CD4-positive, alpha-beta memory T cell (primary cell): ENCODE measurements at regions not wholly inside any gene's neighbourhood (a gene's known extent, or its start where the extent isn't known, plus 50 kb on each side); places are given as distances from the start of the nearest gene placed in this dataset.

ENCODE experiments used
- CTCF ChIA-PET: fragments of 350-600 bp; sonication (Branson Sonifier 250); formaldehyde crosslinking; loops from one replicate; lab custom pipeline; 2021; ENCODE audit warnings: inconsistent platforms; ENCODE audit not compliant: partially characterized antibody; lab: Charles Lee
- POLR2A ChIA-PET: fragments of 350-600 bp; sonication (Branson Sonifier 250); formaldehyde crosslinking; loops from one replicate; lab custom pipeline; 2021; ENCODE audit not compliant: partially characterized antibody; lab: Charles Lee
- DNase-seq, 5 donors: peaks; one replicate each; pipeline versions ENCODE4 v3.0.0 to v3.0.0-alpha.2; 2020 to 2022; ENCODE audit warnings: mixed read lengths in 1 of 5
- H3K27ac ChIP-seq: one replicate; pipeline ENCODE4 v1.7.0; 2013; ENCODE audit warnings: low read depth, low read length
- H3K27me3 ChIP-seq: 2 replicates; pipeline ENCODE4 v1.7.0; 2013; ENCODE audit warnings: mild to moderate bottlenecking, low read length, moderate library complexity; ENCODE audit not compliant: insufficient read depth
- H3K36me3 ChIP-seq: 2 replicates; pipeline ENCODE4 v1.7.0; 2013; ENCODE audit warnings: mild to moderate bottlenecking, low read length, moderate library complexity; ENCODE audit not compliant: insufficient read depth
- H3K4me1 ChIP-seq: 2 replicates; pipeline ENCODE4 v1.7.0; 2013; ENCODE audit warnings: mild to moderate bottlenecking, low read length, moderate library complexity; ENCODE audit not compliant: insufficient read depth
- H3K4me3 ChIP-seq, 2 donors: one replicate each; pipeline ENCODE4 v1.7.0; 2013; ENCODE audit warnings: low read length in 2 of 2, mild to moderate bottlenecking in 1 of 2
- H3K9me3 ChIP-seq, 2 donors: one replicate each; pipeline ENCODE4 v1.7.0; 2013; ENCODE audit warnings: low read length in 2 of 2, control low read depth in 1 of 2; ENCODE audit not compliant: control insufficient read depth in 1 of 2
- H3K27ac Mint-ChIP-seq, 7 donors: one replicate each; pipeline ENCODE4 v1.8.0; 2020 to 2021; ENCODE audit warnings: mixed read lengths in 7 of 7, mild to moderate bottlenecking in 6 of 7, inconsistent platforms in 3 of 7, moderate library complexity in 3 of 7
- H3K27me3 Mint-ChIP-seq, 2 donors: one replicate each; pipeline ENCODE4 v1.8.0; 2020 to 2021; ENCODE audit warnings: mixed read lengths in 2 of 2
- H3K36me3 Mint-ChIP-seq, 2 donors: one replicate each; pipeline ENCODE4 v1.8.0; 2020 to 2021; ENCODE audit warnings: mixed read lengths in 2 of 2, inconsistent platforms in 1 of 2, mild to moderate bottlenecking in 1 of 2
- H3K4me1 Mint-ChIP-seq, 4 donors: one replicate each; pipeline ENCODE4 v1.8.0; 2020 to 2021; ENCODE audit warnings: mixed read lengths in 4 of 4, mild to moderate bottlenecking in 1 of 4
- H3K4me3 Mint-ChIP-seq, 8 donors: one replicate each; pipeline ENCODE4 v1.8.0; 2020 to 2021; ENCODE audit warnings: mixed read lengths in 8 of 8, mild to moderate bottlenecking in 7 of 8, moderate library complexity in 6 of 8, inconsistent platforms in 3 of 8
- H3K9me3 Mint-ChIP-seq, 8 donors: one replicate each; pipeline ENCODE4 v1.8.0; 2020 to 2021; ENCODE audit warnings: mixed read lengths in 8 of 8, mild to moderate bottlenecking in 5 of 8, inconsistent platforms in 3 of 8, moderate library complexity in 1 of 8
- intact Hi-C: fragments of 100-400 bp; cut with micrococcal nuclease; formaldehyde crosslinking; loops from one replicate; pipeline ENCODE4 v1.15.1; 2023

- ChIA-PET POLR2A (no interaction called here), CTCF (no interaction called here)
- Mint-ChIP-seq H3K27me3 (no peaks in the 10 kb centered on the region), H3K27ac (no peak overlapping the region), H3K4me3 (no peak overlapping the region), H3K4me1 (no peaks in the 10 kb centered on the region), H3K36me3 (no peaks in the 10 kb centered on the region), H3K9me3 (peaks cover 0 to 2% (median 0%) of the 10 kb centered on the region in 8 donors)
- Histone ChIP-seq H3K4me1 (no peaks in the 10 kb centered on the region), H3K27ac (no peak overlapping the region), H3K27me3 (no peaks in the 10 kb centered on the region), H3K4me3 (no peak overlapping the region), H3K9me3 (no peaks in the 10 kb centered on the region), H3K36me3 (no peaks in the 10 kb centered on the region)
- DNase-seq = no peak
- intact Hi-C loops = no loop called here
These were observed 1011.8 kb upstream of the ARRDC3 start for GRCh38 chr5:92394936-92395335.

GRCh38 chr5:92390657-92391056 lies 1007.5 kb upstream of the ARRDC3 start:
- no peak overlapping the region for H3K4me3 Mint-ChIP-seq
- intact Hi-C loops = no loop called here
- Histone ChIP-seq H3K4me1 (no peaks in the 10 kb centered on the region), H3K9me3 (no peaks in the 10 kb centered on the region), H3K27ac (no peak overlapping the region), H3K27me3 (no peaks in the 10 kb centered on the region), H3K4me3 (no peak overlapping the region), H3K36me3 (no peaks in the 10 kb centered on the region)
- H3K27ac Mint-ChIP-seq = no peak overlapping the region
- CTCF ChIA-PET = no interaction called here
- H3K36me3 Mint-ChIP-seq = no peaks in the 10 kb centered on the region
- H3K9me3 Mint-ChIP-seq = peaks cover 0 to 5% (median 0%) of the 10 kb centered on the region in 8 donors
- H3K4me1 Mint-ChIP-seq = no peaks in the 10 kb centered on the region
- POLR2A ChIA-PET = no interaction called here
- H3K27me3 Mint-ChIP-seq = no peaks in the 10 kb centered on the region
- DNase-seq = no peak

- H3K27me3 Mint-ChIP-seq = no peaks in the 10 kb centered on the region
- intact Hi-C loops = no loop called here
- no peaks in the 10 kb centered on the region for H3K36me3 Mint-ChIP-seq
These were observed 997.1 kb upstream of the ARRDC3 start for GRCh38 chr5:92380069-92380770.

GRCh38 chr5:92378966-92379611 lies 996.0 kb upstream of the ARRDC3 start:
- no peaks in the 10 kb centered on the region for H3K9me3 ChIP-seq
- Mint-ChIP-seq H3K9me3 (peaks cover 0 to 2% (median 0%) of the 10 kb centered on the region in 8 donors), H3K27ac (no peak overlapping the region), H3K36me3 (no peaks in the 10 kb centered on the region), H3K4me1 (no peaks in the 10 kb centered on the region), H3K27me3 (no peaks in the 10 kb centered on the region), H3K4me3 (no peak overlapping the region)
- no peak for DNase-seq
- POLR2A ChIA-PET = no interaction called here
- no peak overlapping the region for H3K4me3 ChIP-seq
- intact Hi-C loops = no loop called here
- H3K27me3 ChIP-seq = no peaks in the 10 kb centered on the region
- CTCF ChIA-PET = no interaction called here
- H3K27ac ChIP-seq = no peak overlapping the region
- no peaks in the 10 kb centered on the region for H3K4me1 ChIP-seq
- H3K36me3 ChIP-seq = no peaks in the 10 kb centered on the region

More at GRCh38 chr5:92380069-92380770, 997.1 kb upstream of the ARRDC3 start:
- Mint-ChIP-seq H3K4me1 (no peaks in the 10 kb centered on the region), H3K4me3 (no peak overlapping the region), H3K27ac (no peak overlapping the region), H3K9me3 (peaks cover 0 to 2% (median 0%) of the 10 kb centered on the region in 8 donors)
- Histone ChIP-seq H3K9me3 (no peaks in the 10 kb centered on the region), H3K4me3 (no peak overlapping the region), H3K4me1 (no peaks in the 10 kb centered on the region), H3K36me3 (no peaks in the 10 kb centered on the region), H3K27me3 (no peaks in the 10 kb centered on the region), H3K27ac (no peak overlapping the region)
- ChIA-PET CTCF (no interaction called here), POLR2A (no interaction called here)
- no peak for DNase-seq

GRCh38 chr5:92374859-92375258 lies 991.7 kb upstream of the ARRDC3 start:
- Histone ChIP-seq H3K27ac (no peak overlapping the region), H3K36me3 (no peaks in the 10 kb centered on the region), H3K4me1 (no peaks in the 10 kb centered on the region), H3K27me3 (no peaks in the 10 kb centered on the region), H3K9me3 (no peaks in the 10 kb centered on the region), H3K4me3 (no peak overlapping the region)
- Mint-ChIP-seq H3K4me3 (no peak overlapping the region), H3K27me3 (no peaks in the 10 kb centered on the region), H3K9me3 (peaks cover 0 to 8% (median under 1%) of the 10 kb centered on the region in 8 donors), H3K27ac (no peak overlapping the region), H3K36me3 (no peaks in the 10 kb centered on the region), H3K4me1 (no peaks in the 10 kb centered on the region)
- CTCF ChIA-PET = no interaction called here
- DNase-seq = no peak
- intact Hi-C loops = no loop called here
- POLR2A ChIA-PET = no interaction called here

DNA sequence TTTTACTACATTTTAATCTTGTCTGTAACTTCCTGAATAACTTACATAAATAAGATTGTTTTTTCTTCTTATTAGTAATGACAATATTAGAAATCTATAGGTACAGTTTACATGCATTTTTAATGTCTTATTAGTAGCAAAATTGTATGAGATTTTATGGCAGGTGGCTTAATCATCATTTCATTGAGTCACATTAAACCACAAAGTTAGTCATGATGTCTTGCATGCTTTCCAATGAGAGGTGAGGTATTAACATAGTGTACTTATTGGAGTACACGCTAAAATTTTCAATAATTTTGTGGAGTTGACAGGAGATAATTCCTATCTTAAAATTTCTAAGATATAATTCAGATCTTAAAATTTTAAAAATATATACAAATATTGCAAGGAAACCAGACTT lies 989.6 kb upstream of the ARRDC3 start:
- POLR2A ChIA-PET = no interaction called here
- no peaks in the 10 kb centered on the region for H3K9me3 ChIP-seq
- DNase-seq = no peak

GRCh38 chr5:92371889-92372235 lies 988.7 kb upstream of the ARRDC3 start:
- Mint-ChIP-seq H3K27me3 (no peaks in the 10 kb centered on the region), H3K9me3 (peaks cover 0 to 16% (median 5%) of the 10 kb centered on the region in 8 donors), H3K27ac (no peak overlapping the region), H3K4me3 (no peak overlapping the region), H3K36me3 (no peaks in the 10 kb centered on the region), H3K4me1 (no peaks in the 10 kb centered on the region)
- H3K4me1 ChIP-seq = no peaks in the 10 kb centered on the region
- CTCF ChIA-PET = no interaction called here
- DNase-seq = no peak
- no peaks in the 10 kb centered on the region for H3K36me3 ChIP-seq
- no peak overlapping the region for H3K4me3 ChIP-seq
- H3K27me3 ChIP-seq = no peaks in the 10 kb centered on the region
- no peak overlapping the region for H3K27ac ChIP-seq
- H3K9me3 ChIP-seq = no peaks in the 10 kb centered on the region
- intact Hi-C loops = no loop called here
- POLR2A ChIA-PET = no interaction called here

More for the DNA sequence above, 989.6 kb upstream of the ARRDC3 start:
- Histone ChIP-seq H3K4me3 (no peak overlapping the region), H3K27ac (no peak overlapping the region), H3K4me1 (no peaks in the 10 kb centered on the region), H3K36me3 (no peaks in the 10 kb centered on the region), H3K27me3 (no peaks in the 10 kb centered on the region)
- CTCF ChIA-PET = no interaction called here
- H3K9me3 Mint-ChIP-seq = peaks cover 0 to 16% (median 5%) of the 10 kb centered on the region in 8 donors
- intact Hi-C loops = no loop called here
- H3K4me3 Mint-ChIP-seq = no peak overlapping the region
- H3K36me3 Mint-ChIP-seq = no peaks in the 10 kb centered on the region
- H3K27ac Mint-ChIP-seq = no peak overlapping the region
- H3K27me3 Mint-ChIP-seq = no peaks in the 10 kb centered on the region
- no peaks in the 10 kb centered on the region for H3K4me1 Mint-ChIP-seq
